ENCODE measurements at regions not wholly inside any gene's neighbourhood (a gene's known extent, or its start where the extent isn't known, plus 50 kb on each side); places are given as distances from the start of the nearest gene placed in this dataset.

DNA sequence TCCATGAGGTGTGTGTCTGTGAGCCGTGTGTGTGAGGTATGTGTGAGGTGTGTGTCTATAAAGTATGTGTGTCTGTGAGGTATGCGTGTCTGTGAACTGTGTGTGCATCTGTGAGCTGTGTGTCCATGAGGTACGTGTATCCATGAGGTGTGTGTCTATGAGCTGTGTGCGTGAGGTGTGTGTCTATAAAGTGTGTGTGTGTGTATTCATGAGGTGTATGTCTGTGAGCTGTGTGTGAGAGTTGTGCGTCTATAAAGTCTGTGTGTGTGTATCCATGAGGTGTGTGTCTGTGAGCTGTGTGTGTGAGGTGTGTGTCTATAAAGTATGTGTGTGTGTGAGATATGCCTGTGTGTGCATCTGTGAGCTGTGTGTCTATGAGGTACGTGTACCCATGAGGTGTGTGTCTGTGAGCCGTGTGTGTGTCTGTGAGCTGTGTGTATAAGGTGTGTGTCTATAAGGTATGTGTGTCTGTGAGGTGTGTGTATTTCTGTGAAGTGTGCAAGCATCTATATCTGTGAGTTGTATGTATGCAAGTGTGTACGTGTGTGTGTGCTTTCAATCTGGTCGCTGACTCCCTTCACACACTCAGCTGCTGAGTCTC is 91.9 kb upstream of the FOXP4 start:
- no peak overlapping the region for H3K27ac ChIP-seq (ENCODE audit: low read depth, low read length)
- ATAC-seq (no peak), DNase-seq (ENCODE audit: low read depth, low spot score) (no peak)
- H3K79me2 ChIP-seq (ENCODE audit: insufficient read depth, low read length) = no peaks in the 10 kb centered on the region
- H3K9ac ChIP-seq (ENCODE audit: low read length) = no peak overlapping the region
- no peaks in the 10 kb centered on the region for H3K9me3 ChIP-seq (ENCODE audit: control insufficient read depth in 1 of 2, insufficient read depth in 1 of 2, low read depth in 1 of 2, low read length in 2 of 2)
- no peaks in the 10 kb centered on the region for H3K27me3 ChIP-seq (ENCODE audit: insufficient read depth, low read length)
- no peaks in the 10 kb centered on the region for H4K20me1 ChIP-seq (ENCODE audit: insufficient read depth)
- no peak overlapping the region for H3K4me3 ChIP-seq (replicated peaks in 1 of 2; ENCODE audit: low read depth in 1 of 2, low read length in 2 of 2)
- H3K36me3 ChIP-seq (ENCODE audit: control insufficient read depth in 1 of 2, insufficient read depth in 2 of 2, low read length in 2 of 2) = no peaks in the 10 kb centered on the region
- H3K4me1 ChIP-seq (ENCODE audit: control insufficient read depth in 1 of 2, insufficient read depth in 2 of 2, low read length in 2 of 2) = peaks cover 8 to 14% of the 10 kb centered on the region in 2 experiments
- ChIA-PET CTCF (no interaction called here), POLR2A (no interaction called here), RAD21 (ENCODE audit: low non-redundant PET in 1 of 2, low total read pairs in 2 of 2, uncharacterized antibody in 2 of 2, unreplicated experiment in 2 of 2) (no interaction called here)
- H3K4me2 ChIP-seq (ENCODE audit: low read length) = no peak overlapping the region
- no peaks in the 10 kb centered on the region for H3K9me2 ChIP-seq (ENCODE audit: insufficient read depth)
- no peak overlapping the region for H2AFZ ChIP-seq (ENCODE audit: low read depth, low read length, poor library complexity, severe bottlenecking)
- BruUV-seq (replicated peaks) = no TSS peak
- intact Hi-C loops (cut with micrococcal nuclease) = no loop called here
- TF ChIP-seq POLR2AphosphoS5 (IDR thresholded peaks at IDR 0.05; ENCODE audit: low read depth, low read length) (no peak), YY1 (IDR thresholded peaks at IDR 0.05; ENCODE audit: extremely low read depth, insufficient replicate concordance, low read depth, low read length) (no peak)
- TF ChIP-seq, protein P1, sequence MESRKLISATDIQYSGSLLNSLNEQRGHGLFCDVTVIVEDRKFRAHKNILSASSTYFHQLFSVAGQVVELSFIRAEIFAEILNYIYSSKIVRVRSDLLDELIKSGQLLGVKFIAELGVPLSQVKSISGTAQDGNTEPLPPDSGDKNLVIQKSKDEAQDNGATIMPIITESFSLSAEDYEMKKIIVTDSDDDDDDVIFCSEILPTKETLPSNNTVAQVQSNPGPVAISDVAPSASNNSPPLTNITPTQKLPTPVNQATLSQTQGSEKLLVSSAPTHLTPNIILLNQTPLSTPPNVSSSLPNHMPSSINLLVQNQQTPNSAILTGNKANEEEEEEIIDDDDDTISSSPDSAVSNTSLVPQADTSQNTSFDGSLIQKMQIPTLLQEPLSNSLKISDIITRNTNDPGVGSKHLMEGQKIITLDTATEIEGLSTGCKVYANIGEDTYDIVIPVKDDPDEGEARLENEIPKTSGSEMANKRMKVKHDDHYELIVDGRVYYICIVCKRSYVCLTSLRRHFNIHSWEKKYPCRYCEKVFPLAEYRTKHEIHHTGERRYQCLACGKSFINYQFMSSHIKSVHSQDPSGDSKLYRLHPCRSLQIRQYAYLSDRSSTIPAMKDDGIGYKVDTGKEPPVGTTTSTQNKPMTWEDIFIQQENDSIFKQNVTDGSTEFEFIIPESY (IDR thresholded peaks at IDR 0.05; ENCODE audit: extremely low read depth, insufficient replicate concordance, low read length) = no peak

DNA sequence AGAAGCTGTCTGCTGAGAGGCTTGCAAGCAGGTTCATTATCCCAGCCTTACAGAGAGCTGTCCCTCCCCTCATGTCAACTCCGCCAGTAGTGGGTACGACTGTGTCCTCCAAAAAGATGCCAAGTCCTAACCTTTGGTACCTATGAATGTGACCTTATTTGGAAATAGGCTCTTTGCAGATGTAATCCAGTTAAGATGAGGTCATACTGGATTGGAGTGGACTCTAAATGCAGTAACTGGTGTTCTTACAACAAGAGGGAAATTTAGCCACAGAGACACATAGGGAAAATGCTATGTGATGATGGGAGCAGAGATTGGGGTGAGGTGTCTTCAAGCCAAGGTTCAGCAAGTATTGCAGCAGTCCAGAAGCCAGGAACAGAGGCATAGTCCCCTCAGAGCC is 90.8 kb upstream of the FOXP4 start:
- Histone ChIP-seq H3K27me3 (ENCODE audit: insufficient read depth, low read length) (no peaks in the 10 kb centered on the region), H2AFZ (ENCODE audit: low read depth, low read length, poor library complexity, severe bottlenecking) (no peak overlapping the region), H3K79me2 (ENCODE audit: insufficient read depth, low read length) (no peaks in the 10 kb centered on the region), H3K27ac (ENCODE audit: low read depth, low read length) (no peak overlapping the region), H3K4me1 (ENCODE audit: control insufficient read depth in 1 of 2, insufficient read depth in 2 of 2, low read length in 2 of 2) (peaks cover 6 to 17% of the 10 kb centered on the region in 2 experiments; a peak in 3 of 4 replicates), H3K9me3 (ENCODE audit: control insufficient read depth in 1 of 2, insufficient read depth in 1 of 2, low read depth in 1 of 2, low read length in 2 of 2) (no peaks in the 10 kb centered on the region), H3K4me2 (ENCODE audit: low read length) (no peak overlapping the region), H3K36me3 (ENCODE audit: control insufficient read depth in 1 of 2, insufficient read depth in 2 of 2, low read length in 2 of 2) (no peaks in the 10 kb centered on the region), H3K4me3 (replicated peaks in 1 of 2; ENCODE audit: low read depth in 1 of 2, low read length in 2 of 2) (no peak overlapping the region), H3K9me2 (ENCODE audit: insufficient read depth) (no peaks in the 10 kb centered on the region), H3K9ac (ENCODE audit: low read length) (no peak overlapping the region), H4K20me1 (ENCODE audit: insufficient read depth) (no peaks in the 10 kb centered on the region)
- TF ChIP-seq CEBPB (IDR thresholded peaks at IDR 0.05; ENCODE audit: low read depth) (no peak), ELF1 (IDR thresholded peaks at IDR 0.05; ENCODE audit: borderline replicate concordance, low read depth) (no peak), EGR1 (IDR thresholded peaks at IDR 0.05; ENCODE audit: low read depth) (no peak), EZH2 (IDR thresholded peaks at IDR 0.05) (no peak), SP1 (IDR thresholded peaks at IDR 0.05; ENCODE audit: low read depth) (no peak), RAD21 (IDR thresholded peaks at IDR 0.05; ENCODE audit: low read depth) (no peak), JUND (IDR thresholded peaks at IDR 0.05) (no peak), YY1 (IDR thresholded peaks at IDR 0.05; ENCODE audit: extremely low read depth, insufficient replicate concordance, low read depth, low read length) (no peak), EZH2phosphoT487 (IDR thresholded peaks at IDR 0.05; ENCODE audit: borderline replicate concordance) (no peak)
- BruUV-seq (replicated peaks) = no TSS peak
- ChIA-PET POLR2A (no interaction called here), CTCF (no interaction called here), RAD21 (ENCODE audit: low non-redundant PET in 1 of 2, low total read pairs in 2 of 2, uncharacterized antibody in 2 of 2, unreplicated experiment in 2 of 2) (no interaction called here)
- ATAC-seq = no peak
- DNase-seq (ENCODE audit: low read depth, low spot score) = no peak
- intact Hi-C loops (cut with micrococcal nuclease) = no loop called here

All from HCT116 (cell line).